OCI-LY3 (cell line): ENCODE measurements at regions not wholly inside any gene's neighbourhood (a gene's known extent, or its start where the extent isn't known, plus 50 kb on each side); places are given as distances from the start of the nearest gene placed in this dataset.

Experiments used
- H2AFZ ChIP-seq: fragments of 200-600, 300-600 bp; shearing (Covaris generic); 2 replicates; pipeline ENCODE4 v1.6.0; 2014; ENCODE audit warnings: antibody characterized with exemption, low read depth, low read length
- H3K27ac ChIP-seq: fragments of 200-600, 300-600 bp; sonication (generic); 2 replicates; pipeline ENCODE4 v1.5.1; 2014; ENCODE audit warnings: mild to moderate bottlenecking, low read length, moderate library complexity, mixed read lengths
- H3K27me3 ChIP-seq: fragments of 200-600, 300-600 bp; sonication (generic); 2 replicates; pipeline ENCODE4 v1.6.1; 2014; ENCODE audit warnings: low read depth, low read length, mixed read lengths
- H3K36me3 ChIP-seq: fragments of 200-600, 300-600 bp; sonication (generic); replicated peaks from 2 replicates; pipeline ENCODE3; 2014; ENCODE audit warnings: low read depth, low read length, mixed read lengths
- H3K4me1 ChIP-seq: fragments of 300-600, 200-600 bp; sonication (generic); 2 replicates; pipeline ENCODE4 v1.6.1; 2014; ENCODE audit warnings: low read length, mixed read lengths
- H3K4me2 ChIP-seq: fragments of 200-600, 300-600 bp; sonication (generic); 2 replicates; pipeline ENCODE4 v1.6.1; 2014; ENCODE audit warnings: low read length, mixed read lengths
- H3K4me3 ChIP-seq: fragments of 300-600, 200-600 bp; sonication (generic); 2 replicates; pipeline ENCODE4 v1.5.1; 2014; ENCODE audit warnings: antibody characterized with exemption, mild to moderate bottlenecking, low read length, moderate library complexity
- H3K79me2 ChIP-seq: fragments of 300-600, 200-600 bp; shearing (Covaris generic); 2 replicates; pipeline ENCODE4 v1.6.1; 2014; ENCODE audit warnings: mild to moderate bottlenecking, low read length, mixed read lengths
- H3K9ac ChIP-seq: fragments of 300-600, 200-600 bp; shearing (Covaris generic); 2 replicates; pipeline ENCODE4 v1.6.0; 2014; ENCODE audit warnings: mild to moderate bottlenecking, low read length, moderate library complexity
- H3K9me3 ChIP-seq: fragments of 200-600, 300-600 bp; shearing (Covaris generic); 2 replicates; pipeline ENCODE4 v1.6.1; 2014; ENCODE audit warnings: low read length, mixed read lengths; ENCODE audit not compliant: insufficient read depth
- H4K20me1 ChIP-seq: fragments of 200-600, 300-600 bp; sonication (generic); 2 replicates; pipeline ENCODE4 v1.6.1; 2016; ENCODE audit warnings: low read length, mixed read lengths; ENCODE audit not compliant: insufficient read depth
- EZH2phosphoT487 ChIP-seq: fragments of 200-600 bp; shearing (Covaris generic); IDR thresholded peaks from 2 replicates; pipeline ENCODE4 v1.6.1; 2018; ENCODE audit warnings: antibody characterized with exemption, mixed run types, low read depth
- TF ChIP-seq, protein P1 (sequence below): fragments of 200-600, 300-600 bp; sonication (generic); IDR thresholded peaks from 2 replicates; pipeline ENCODE4 v1.5.1; 2014; ENCODE audit warnings: antibody characterized with exemption, low read length, low read depth

GRCh38 chr9:12065686-12066085 lies 627.5 kb upstream of the TYRP1 start:
- Histone ChIP-seq H3K27me3 (no peaks in the 10 kb centered on the region), H3K79me2 (no peaks in the 10 kb centered on the region), H3K9ac (no peak overlapping the region), H3K27ac (no peak overlapping the region), H3K4me3 (no peak overlapping the region), H3K9me3 (no peaks in the 10 kb centered on the region), H3K4me2 (no peak overlapping the region), H2AFZ (no peak overlapping the region), H4K20me1 (no peaks in the 10 kb centered on the region), H3K4me1 (no peaks in the 10 kb centered on the region), H3K36me3 (no peaks in the 10 kb centered on the region)
- no peak for TF ChIP-seq EZH2phosphoT487
- TF ChIP-seq, protein P1, sequence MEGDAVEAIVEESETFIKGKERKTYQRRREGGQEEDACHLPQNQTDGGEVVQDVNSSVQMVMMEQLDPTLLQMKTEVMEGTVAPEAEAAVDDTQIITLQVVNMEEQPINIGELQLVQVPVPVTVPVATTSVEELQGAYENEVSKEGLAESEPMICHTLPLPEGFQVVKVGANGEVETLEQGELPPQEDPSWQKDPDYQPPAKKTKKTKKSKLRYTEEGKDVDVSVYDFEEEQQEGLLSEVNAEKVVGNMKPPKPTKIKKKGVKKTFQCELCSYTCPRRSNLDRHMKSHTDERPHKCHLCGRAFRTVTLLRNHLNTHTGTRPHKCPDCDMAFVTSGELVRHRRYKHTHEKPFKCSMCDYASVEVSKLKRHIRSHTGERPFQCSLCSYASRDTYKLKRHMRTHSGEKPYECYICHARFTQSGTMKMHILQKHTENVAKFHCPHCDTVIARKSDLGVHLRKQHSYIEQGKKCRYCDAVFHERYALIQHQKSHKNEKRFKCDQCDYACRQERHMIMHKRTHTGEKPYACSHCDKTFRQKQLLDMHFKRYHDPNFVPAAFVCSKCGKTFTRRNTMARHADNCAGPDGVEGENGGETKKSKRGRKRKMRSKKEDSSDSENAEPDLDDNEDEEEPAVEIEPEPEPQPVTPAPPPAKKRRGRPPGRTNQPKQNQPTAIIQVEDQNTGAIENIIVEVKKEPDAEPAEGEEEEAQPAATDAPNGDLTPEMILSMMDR = no peak

GRCh38 chr9:12066455-12067035 lies 626.6 kb upstream of the TYRP1 start:
- Histone ChIP-seq H4K20me1 (no peaks in the 10 kb centered on the region), H3K27me3 (no peaks in the 10 kb centered on the region), H3K79me2 (no peaks in the 10 kb centered on the region), H2AFZ (no peak overlapping the region), H3K9ac (no peak overlapping the region), H3K27ac (no peak overlapping the region), H3K36me3 (no peaks in the 10 kb centered on the region), H3K4me3 (no peak overlapping the region), H3K4me1 (no peaks in the 10 kb centered on the region), H3K9me3 (no peaks in the 10 kb centered on the region), H3K4me2 (no peak overlapping the region)
- no peak for TF ChIP-seq EZH2phosphoT487
- TF ChIP-seq, protein P1 = no peak

- Histone ChIP-seq H3K27ac (no peak overlapping the region), H3K9ac (no peak overlapping the region), H3K36me3 (no peaks in the 10 kb centered on the region), H3K4me3 (no peak overlapping the region), H3K4me1 (no peaks in the 10 kb centered on the region), H2AFZ (no peak overlapping the region), H3K27me3 (no peaks in the 10 kb centered on the region), H4K20me1 (no peaks in the 10 kb centered on the region), H3K4me2 (no peak overlapping the region), H3K79me2 (no peaks in the 10 kb centered on the region), H3K9me3 (no peaks in the 10 kb centered on the region)
- TF ChIP-seq, protein P1 = no peak
- no peak for TF ChIP-seq EZH2phosphoT487
Measured at GRCh38 chr9:12069366-12069765, 623.8 kb upstream of the TYRP1 start.

DNA sequence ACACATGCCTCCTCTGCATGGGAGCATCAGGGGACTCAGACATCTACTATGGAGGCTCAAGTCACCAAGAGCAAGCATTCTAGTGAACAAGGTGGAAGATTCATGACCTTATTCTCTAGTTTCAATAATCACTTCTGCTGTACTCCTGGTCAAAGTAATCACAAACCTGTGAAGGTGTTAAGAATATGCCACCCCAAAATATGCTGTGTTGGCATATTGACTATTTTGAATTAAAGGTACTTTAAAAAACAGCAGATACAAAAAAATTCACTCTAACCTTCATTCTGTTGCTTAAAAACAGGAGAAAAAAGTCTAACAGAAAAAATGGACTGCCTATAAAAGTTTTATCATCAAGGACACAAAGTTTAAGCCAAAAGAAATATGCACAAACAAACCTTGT lies 607.8 kb upstream of the TYRP1 start:
- no peak for TF ChIP-seq EZH2phosphoT487
- TF ChIP-seq, protein P1 = no peak
- no peak overlapping the region for H2AFZ ChIP-seq
- no peaks in the 10 kb centered on the region for H4K20me1 ChIP-seq
- H3K9ac ChIP-seq = no peak overlapping the region
- no peak overlapping the region for H3K4me3 ChIP-seq
- no peaks in the 10 kb centered on the region for H3K36me3 ChIP-seq
- no peak overlapping the region for H3K27ac ChIP-seq
- no peaks in the 10 kb centered on the region for H3K9me3 ChIP-seq
- no peaks in the 10 kb centered on the region for H3K27me3 ChIP-seq
- no peak overlapping the region for H3K4me2 ChIP-seq
- H3K4me1 ChIP-seq = no peaks in the 10 kb centered on the region
- no peaks in the 10 kb centered on the region for H3K79me2 ChIP-seq
